ENCODE measurements at regions not wholly inside any gene's neighbourhood (a gene's known extent, or its start where the extent isn't known, plus 50 kb on each side); places are given as distances from the start of the nearest gene placed in this dataset.

DNA sequence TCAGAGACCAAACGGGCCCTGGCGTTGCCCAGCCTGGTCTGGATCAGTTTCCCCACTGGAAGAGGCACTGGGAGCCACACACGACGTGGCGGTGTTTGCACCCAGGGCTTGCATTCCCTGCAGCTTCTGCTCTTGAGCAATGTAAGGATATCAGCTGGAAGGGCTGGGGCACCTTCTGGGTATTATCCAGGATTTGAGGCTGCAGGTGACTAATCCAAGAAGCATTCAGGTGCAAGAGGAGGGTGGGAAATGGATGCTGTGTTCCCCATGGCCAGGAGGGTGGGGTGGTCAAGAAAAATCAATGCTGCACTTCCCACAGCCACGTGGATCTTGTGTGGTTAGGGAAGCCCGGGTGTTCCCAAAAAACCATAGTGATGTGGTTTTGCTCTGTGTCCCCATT, 430.9 kb downstream of the IRX2 start:
- Histone ChIP-seq H3K4me1 (ENCODE audit: control insufficient read depth in 1 of 2, insufficient read depth in 2 of 2, low read length in 2 of 2) (no peaks in the 10 kb centered on the region), H3K27me3 (ENCODE audit: insufficient read depth, low read length) (no peaks in the 10 kb centered on the region), H3K36me3 (ENCODE audit: control insufficient read depth in 1 of 2, insufficient read depth in 2 of 2, low read length in 2 of 2) (no peaks in the 10 kb centered on the region), H3K4me2 (ENCODE audit: low read length) (no peak overlapping the region), H3K9ac (ENCODE audit: low read length) (no peak overlapping the region), H3K4me3 (replicated peaks in 1 of 2; ENCODE audit: low read depth in 1 of 2, low read length in 2 of 2) (no peak overlapping the region), H2AFZ (ENCODE audit: low read depth, low read length, poor library complexity, severe bottlenecking) (no peak overlapping the region), H4K20me1 (ENCODE audit: insufficient read depth) (no peaks in the 10 kb centered on the region), H3K9me2 (ENCODE audit: insufficient read depth) (no peaks in the 10 kb centered on the region), H3K79me2 (ENCODE audit: insufficient read depth, low read length) (no peaks in the 10 kb centered on the region), H3K9me3 (ENCODE audit: control insufficient read depth in 1 of 2, insufficient read depth in 1 of 2, low read depth in 1 of 2, low read length in 2 of 2) (peaks cover 0 to 3% of the 10 kb centered on the region in 2 experiments; a peak in 2 of 4 replicates), H3K27ac (ENCODE audit: low read depth, low read length) (no peak overlapping the region)
- no peak for TF ChIP-seq CTCF (IDR thresholded peaks at IDR 0.05 in 2 of 3, conservative IDR thresholded peaks at IDR 0.05 in 1 of 3; ENCODE audit: borderline replicate concordance in 1 of 3, insufficient read depth in 1 of 3, low read depth in 2 of 3, low read length in 2 of 3)
- no peak for TF ChIP-seq EGR1 (IDR thresholded peaks at IDR 0.05; ENCODE audit: low read depth)
- TF ChIP-seq FOSL1 (IDR thresholded peaks at IDR 0.05; ENCODE audit: low read depth) = no peak
- no peak for TF ChIP-seq SIN3A (IDR thresholded peaks at IDR 0.05; ENCODE audit: low read depth)
- TF ChIP-seq YY1 (IDR thresholded peaks at IDR 0.05; ENCODE audit: extremely low read depth, insufficient replicate concordance, low read depth, low read length) = no peak
- no peak for TF ChIP-seq JUND (IDR thresholded peaks at IDR 0.05)
- TF ChIP-seq CBX3 (IDR thresholded peaks at IDR 0.05; ENCODE audit: low read depth) = no peak
- TF ChIP-seq TCF7L2 (IDR thresholded peaks at IDR 0.05; ENCODE audit: borderline replicate concordance, extremely low read depth, insufficient read depth, insufficient read length) = no peak
- TF ChIP-seq CEBPB (IDR thresholded peaks at IDR 0.05; ENCODE audit: low read depth) = no peak
- TF ChIP-seq ATF3 (IDR thresholded peaks at IDR 0.05) = no peak
- ATAC-seq = no peak
- ChIA-PET POLR2A (no interaction called here), CTCF (no interaction called here), RAD21 (ENCODE audit: low non-redundant PET in 1 of 2, low total read pairs in 2 of 2, uncharacterized antibody in 2 of 2, unreplicated experiment in 2 of 2) (no interaction called here)
- DNase-seq (ENCODE audit: low read depth, low spot score) = no peak
- BruUV-seq (replicated peaks) = no TSS peak
- intact Hi-C loops (cut with micrococcal nuclease) = no loop called here

Data from HCT116 (cell line).